GM12892 (cell line): ENCODE measurements at regions not wholly inside any gene's neighbourhood (a gene's known extent, or its start where the extent isn't known, plus 50 kb on each side); places are given as distances from the start of the nearest gene placed in this dataset.

Experiments
- DNase-seq: peaks from one replicate; pipeline ENCODE4 v3.0.0; 2011; ENCODE audit not compliant: insufficient read length
- FAIRE-seq: peaks from 2 replicates; lab custom pipeline; 2011; peaks lifted over from hg19 to GRCh38; lab: Jason Lieb, UNC
- POLR2A ChIP-seq: IDR thresholded peaks from 2 replicates; pipeline ENCODE4 v1.6.1; 2011; ENCODE audit warnings: low read depth, low read length, control low read depth
- POLR2AphosphoS5 ChIP-seq: IDR thresholded peaks from 2 replicates; pipeline ENCODE4 v1.6.1; 2011; ENCODE audit warnings: low read depth, low read length, control low read depth
- TAF1 ChIP-seq: IDR thresholded peaks from 2 replicates; pipeline ENCODE4 v1.6.1; 2011; ENCODE audit warnings: low read depth, mild to moderate bottlenecking, control low read depth, low read length, borderline replicate concordance

GRCh38 chr1:4908486-4908885 lies 254.1 kb downstream of the AJAP1 start:
- TF ChIP-seq TAF1, result no peak
- no peak for TF ChIP-seq POLR2AphosphoS5
- no peak for TF ChIP-seq POLR2A
- FAIRE-seq (no peak), DNase-seq (no peak)

DNA sequence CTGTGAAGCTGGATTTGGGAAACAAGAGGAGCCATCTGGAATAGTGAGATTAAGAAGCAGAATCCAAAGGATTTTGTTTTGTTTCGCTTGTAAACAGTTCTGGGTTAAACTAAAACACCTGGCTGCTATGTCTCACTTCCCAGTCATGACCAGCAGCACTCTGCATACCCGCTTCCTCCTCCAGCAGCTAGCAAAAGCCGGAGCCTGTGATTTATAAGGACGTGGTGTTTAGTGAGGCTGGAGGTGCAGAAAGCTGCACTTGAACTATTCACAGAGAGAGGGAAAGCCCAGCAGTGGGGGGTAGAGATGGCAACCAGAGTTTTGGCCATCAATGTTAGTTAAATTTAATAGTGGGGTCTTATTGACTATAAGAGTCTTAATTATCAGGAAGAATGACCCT lies 240.2 kb downstream of the AJAP1 start:
- no peak for FAIRE-seq
- no peak for DNase-seq
- TF ChIP-seq TAF1 (no peak), POLR2AphosphoS5 (no peak), POLR2A (no peak)

DNA sequence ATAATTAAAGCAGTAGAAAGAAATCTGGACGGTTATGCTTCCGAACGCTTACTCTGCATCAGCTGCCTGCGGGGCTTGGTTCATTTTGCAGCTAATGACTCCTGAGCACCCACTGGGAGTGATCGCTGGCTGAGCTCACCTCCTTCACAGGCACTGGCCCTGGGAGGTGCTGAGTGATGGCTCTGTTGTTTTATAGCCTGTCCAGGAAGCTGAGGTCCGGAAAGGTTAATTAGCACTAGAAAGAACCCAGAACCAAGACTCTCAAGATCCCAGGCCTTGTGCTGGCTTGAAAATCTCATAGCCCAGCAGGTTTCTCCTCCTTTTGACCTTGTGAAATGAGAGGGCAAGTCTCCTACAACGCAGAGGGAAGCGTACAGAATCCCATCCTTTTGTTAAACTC lies 226.2 kb downstream of the AJAP1 start:
- TF ChIP-seq POLR2A, result no peak
- TF ChIP-seq TAF1, result no peak
- no peak for TF ChIP-seq POLR2AphosphoS5
- FAIRE-seq (no peak), DNase-seq (no peak)

GRCh38 chr1:4877426-4877825 lies 223.0 kb downstream of the AJAP1 start:
- no peak for DNase-seq
- TF ChIP-seq POLR2A, result no peak
- TF ChIP-seq TAF1, result no peak
- no peak for TF ChIP-seq POLR2AphosphoS5
- FAIRE-seq, result no peak

DNA sequence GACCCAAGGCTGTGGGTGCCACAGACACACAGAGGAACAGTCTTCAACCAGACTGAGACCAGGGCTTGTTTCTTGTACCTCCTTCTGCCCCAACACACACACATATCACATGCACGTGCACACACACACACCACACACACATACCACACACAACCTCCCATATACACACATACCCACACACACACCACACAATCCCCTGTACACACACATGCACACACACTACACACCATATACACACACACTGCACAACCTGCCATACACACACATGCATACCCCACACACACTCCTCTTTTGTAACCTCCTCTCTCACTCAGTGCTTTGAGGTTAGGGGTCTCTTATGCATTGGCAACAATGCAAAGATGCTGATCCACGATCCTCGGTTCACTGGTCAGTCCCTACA lies 217.0 kb downstream of the AJAP1 start:
- FAIRE-seq (no peak), DNase-seq (no peak)
- TF ChIP-seq POLR2AphosphoS5, result no peak
- TF ChIP-seq POLR2A, result no peak

- FAIRE-seq, result no peak
- TF ChIP-seq TAF1 (no peak), POLR2A (no peak), POLR2AphosphoS5 (no peak)
- DNase-seq, result no peak
These were observed 214.1 kb downstream of the AJAP1 start for GRCh38 chr1:4868521-4868920.

DNA sequence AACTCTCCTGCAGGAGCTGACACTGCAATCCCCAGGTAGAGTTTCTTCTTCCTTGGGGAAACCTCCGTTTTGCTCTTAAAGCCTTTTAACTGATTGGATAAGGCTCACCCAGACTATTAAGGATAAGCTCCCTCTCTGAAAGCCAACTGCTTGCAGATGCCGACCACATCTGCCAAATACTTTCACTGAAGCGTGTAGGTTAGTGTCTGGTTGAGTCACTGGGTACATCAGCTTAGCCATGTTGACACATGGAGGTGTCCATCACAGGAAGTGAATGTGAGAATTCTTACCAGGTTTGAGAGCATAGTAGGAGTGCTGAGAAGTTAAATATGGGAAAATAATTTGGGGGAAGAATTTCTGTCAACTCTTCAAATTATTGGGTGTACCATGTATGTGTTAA lies 202.0 kb downstream of the AJAP1 start:
- FAIRE-seq (no peak), DNase-seq (no peak)
- TF ChIP-seq POLR2AphosphoS5 (no peak), POLR2A (no peak), TAF1 (no peak)

GRCh38 chr1:4854367-4854766 lies 200.0 kb downstream of the AJAP1 start:
- no peak for DNase-seq
- no peak for TF ChIP-seq POLR2A
- TF ChIP-seq TAF1, result no peak
- no peak for TF ChIP-seq POLR2AphosphoS5
- FAIRE-seq, result no peak

DNA sequence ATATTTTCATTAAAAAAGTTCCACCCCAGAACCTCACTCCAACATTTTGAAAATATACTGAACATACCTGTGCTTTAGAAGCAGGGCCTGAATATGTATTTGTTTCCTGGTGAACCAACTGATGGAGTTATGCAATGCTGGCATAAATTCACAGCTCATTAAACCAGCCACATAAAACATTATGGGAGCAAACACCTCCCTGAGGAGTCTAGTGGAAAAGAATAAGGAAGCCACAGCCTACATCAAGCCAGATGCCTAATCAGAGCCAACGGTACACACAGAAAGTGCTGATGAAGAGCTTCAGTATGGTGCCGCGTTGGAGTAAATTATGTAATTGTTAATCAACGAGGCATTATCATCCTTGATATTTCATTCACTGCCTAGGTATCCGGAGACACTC lies 199.5 kb downstream of the AJAP1 start:
- FAIRE-seq, result no peak
- DNase-seq, result no peak
- TF ChIP-seq POLR2A, result no peak
- no peak for TF ChIP-seq POLR2AphosphoS5
- TF ChIP-seq TAF1, result no peak

DNA sequence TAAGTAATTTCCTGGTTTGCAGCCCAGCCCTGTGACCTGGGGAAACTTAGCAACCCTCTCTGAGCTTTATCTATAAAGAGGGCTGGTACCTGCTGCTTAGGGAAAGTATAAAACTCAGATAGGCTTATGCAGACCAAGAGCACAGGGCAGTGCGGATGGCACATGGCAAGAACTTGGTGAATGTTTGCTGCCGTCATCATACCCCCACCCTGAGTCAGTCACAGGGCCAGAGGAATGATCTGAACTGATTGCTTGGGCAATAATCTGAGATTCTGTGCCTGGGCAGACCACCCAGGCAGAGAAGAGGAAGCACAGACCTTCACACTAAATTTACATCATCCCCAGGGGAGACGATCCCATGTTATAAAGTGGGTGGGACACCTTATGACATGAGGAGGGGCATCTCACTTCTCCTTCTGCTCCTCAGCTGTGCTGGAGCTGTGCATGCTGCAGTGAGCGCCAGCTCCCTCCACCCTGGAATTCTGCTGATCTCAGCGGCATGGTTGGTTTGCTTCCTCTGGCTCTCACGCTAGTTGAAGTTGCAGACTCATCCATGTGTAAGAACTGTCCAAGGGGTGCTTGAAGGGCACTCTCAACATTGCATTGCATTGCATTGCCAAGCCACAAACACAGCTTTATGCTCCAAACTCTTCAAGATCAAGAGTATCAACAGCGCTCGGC lies 197.1 kb downstream of the AJAP1 start:
- DNase-seq (no peak), FAIRE-seq (no peak)

DNA sequence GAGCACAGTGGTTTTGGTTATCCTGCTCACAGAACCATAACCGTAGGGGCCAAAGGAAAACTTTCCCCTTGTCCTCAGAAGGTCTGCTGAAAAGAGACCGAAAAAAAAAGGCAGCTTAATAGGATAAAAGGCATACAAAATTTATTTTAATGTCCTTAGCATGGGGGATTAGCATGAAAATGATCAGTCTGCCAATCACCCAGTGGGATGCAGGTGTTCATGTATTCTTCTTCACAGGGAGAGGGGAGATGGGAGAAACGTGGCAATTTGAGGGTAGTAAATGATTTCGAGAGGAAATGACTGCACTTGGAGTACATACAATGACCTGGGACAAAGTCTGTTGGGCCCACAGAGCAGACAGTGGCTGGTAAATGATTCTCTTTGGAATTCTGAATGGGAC lies 194.0 kb downstream of the AJAP1 start:
- TF ChIP-seq POLR2A, result no peak
- no peak for TF ChIP-seq TAF1
- no peak for TF ChIP-seq POLR2AphosphoS5

More for the DNA sequence above, 197.1 kb downstream of the AJAP1 start:
- TF ChIP-seq TAF1, result no peak
- no peak for TF ChIP-seq POLR2AphosphoS5
- TF ChIP-seq POLR2A, result no peak

GRCh38 chr1:4847711-4848110 lies 193.3 kb downstream of the AJAP1 start:
- no peak for FAIRE-seq
- TF ChIP-seq TAF1 (no peak), POLR2AphosphoS5 (no peak)
- no peak for DNase-seq

More for the DNA sequence above, 194.0 kb downstream of the AJAP1 start:
- DNase-seq (no peak), FAIRE-seq (no peak)
